ENCODE measurements at regions not wholly inside any gene's neighbourhood (a gene's known extent, or its start where the extent isn't known, plus 50 kb on each side); places are given as distances from the start of the nearest gene placed in this dataset.

- intact Hi-C loops (cut with DNase I): no loop called here
- Histone ChIP-seq H3K36me3 (no peaks in the 10 kb centered on the region), H3K27me3 (peaks cover 0 to 8% (median 0%) of the 10 kb centered on the region in 4 donors), H3K4me3 (no peak overlapping the region), H3K4me1 (no peaks in the 10 kb centered on the region), H3K9me3 (no peaks in the 10 kb centered on the region), H3K27ac (no peak overlapping the region)
- DNase-seq: no peak
- 75 to 85% methylated on average over 6 to 7 of the region's 7 CpGs for WGBS, 2 donors
- TF ChIP-seq POLR2A (IDR thresholded peaks at IDR 0.05) (no peak), CTCF (IDR thresholded peaks at IDR 0.05) (no peak)
Observed at GRCh38 chr4:77220828-77221613, 64.0 kb downstream of the CCNG2 start.

GRCh38 chr4:77225022-77225421 lies 68.0 kb downstream of the CCNG2 start:
- 27 to 28% methylated on average over 2 of the region's 2 CpGs for WGBS, 2 donors
- Histone ChIP-seq H3K36me3 (no peaks in the 10 kb centered on the region), H3K9me3 (peaks cover 0 to 14% (median 12%) of the 10 kb centered on the region in 3 donors), H3K4me3 (no peak overlapping the region), H3K27ac (no peak overlapping the region), H3K27me3 (peaks cover 0 to 8% (median 0%) of the 10 kb centered on the region in 4 donors), H3K4me1 (peaks cover 0 to 15% (median 0%) of the 10 kb centered on the region in 3 donors)
- TF ChIP-seq POLR2A (IDR thresholded peaks at IDR 0.05) (no peak), CTCF (IDR thresholded peaks at IDR 0.05) (no peak)
- intact Hi-C loops (cut with DNase I): no loop called here
- no peak for DNase-seq

DNA sequence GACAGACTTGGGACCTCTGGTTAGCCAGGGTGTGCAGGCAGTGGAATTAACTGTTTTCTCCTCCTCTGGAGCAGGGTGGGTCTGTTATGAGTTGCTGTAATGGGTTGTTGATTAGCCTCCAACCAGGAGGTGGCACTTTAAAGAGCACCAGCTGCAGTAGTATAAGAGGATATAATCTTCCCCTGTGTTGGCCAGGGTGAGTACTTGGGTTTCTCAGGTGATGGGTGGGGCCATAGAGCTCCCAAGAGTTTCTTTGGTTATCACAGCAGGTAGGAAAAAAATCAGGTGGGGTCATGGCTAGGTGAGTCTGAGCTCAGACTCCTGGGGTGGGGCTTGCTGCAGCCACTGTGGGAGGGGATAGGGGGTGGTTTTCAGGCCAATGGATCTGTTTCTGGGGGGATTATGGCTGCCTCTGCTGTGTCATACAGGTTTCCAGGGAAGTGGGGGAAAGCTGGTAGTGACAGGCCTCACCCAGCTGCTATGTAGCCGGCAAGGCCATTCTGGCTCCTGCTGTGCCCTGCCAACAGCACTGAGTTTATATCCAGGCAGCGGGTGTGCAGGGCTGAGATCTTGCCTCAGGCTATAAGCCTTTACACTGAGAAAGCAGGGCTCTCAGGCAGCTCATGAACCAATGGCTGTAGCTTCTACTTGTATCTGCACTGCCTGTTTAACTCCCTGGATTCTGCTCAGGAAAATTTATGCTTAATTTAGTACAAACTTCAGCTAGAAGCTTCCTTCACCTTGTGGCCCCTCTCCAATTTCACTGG lies 70.1 kb downstream of the CCNG2 start:
- WGBS, 2 donors: 20% methylated on average over 1 of the region's 2 CpGs; no CpG with 5 or more reads in 1 of the 2 donors

GRCh38 chr4:77229433-77229832 lies 72.4 kb downstream of the CCNG2 start:
- peaks cover 0 to 4% (median 0%) of the 10 kb centered on the region in 4 donors for H3K27me3 ChIP-seq
- H3K27ac ChIP-seq: no peak overlapping the region
- intact Hi-C loops (cut with DNase I): no loop called here
- no peaks in the 10 kb centered on the region for H3K36me3 ChIP-seq
- TF ChIP-seq CTCF (IDR thresholded peaks at IDR 0.05) (no peak), POLR2A (IDR thresholded peaks at IDR 0.05) (no peak)
- 46 to 63% methylated on average over 2 of the region's 2 CpGs for WGBS, 2 donors
- no peak overlapping the region for H3K4me3 ChIP-seq
- peaks cover 0 to 15% (median 0%) of the 10 kb centered on the region in 3 donors for H3K4me1 ChIP-seq
- DNase-seq: no peak
- H3K9me3 ChIP-seq: peaks cover 0 to 14% (median 12%) of the 10 kb centered on the region in 3 donors

More for the DNA sequence above, 70.1 kb downstream of the CCNG2 start:
- TF ChIP-seq CTCF (IDR thresholded peaks at IDR 0.05) (no peak), POLR2A (IDR thresholded peaks at IDR 0.05) (no peak)
- no peaks in the 10 kb centered on the region for H3K36me3 ChIP-seq
- DNase-seq: no peak
- intact Hi-C loops (cut with DNase I): no loop called here
- H3K9me3 ChIP-seq: peaks cover 0 to 14% (median 12%) of the 10 kb centered on the region in 3 donors
- peaks cover 0 to 15% (median 0%) of the 10 kb centered on the region in 3 donors for H3K4me1 ChIP-seq
- no peak overlapping the region for H3K4me3 ChIP-seq
- peaks cover 0 to 8% (median 0%) of the 10 kb centered on the region in 4 donors for H3K27me3 ChIP-seq
- H3K27ac ChIP-seq: peak overlapping the region in 1 of 4 donors; percentile 13

- TF ChIP-seq POLR2A (IDR thresholded peaks at IDR 0.05) (no peak), CTCF (IDR thresholded peaks at IDR 0.05) (no peak)
- no peak overlapping the region for H3K27ac ChIP-seq
- peaks cover 0 to 21% (median 0%) of the 10 kb centered on the region in 4 donors for H3K27me3 ChIP-seq
- 67 to 69% methylated on average over 4 of the region's 4 CpGs for WGBS, 2 donors
- intact Hi-C loops (cut with DNase I): no loop called here
- H3K9me3 ChIP-seq: peaks cover 0 to 7% (median 5%) of the 10 kb centered on the region in 3 donors
- no peak for DNase-seq
- peaks cover 0 to 6% (median 0%) of the 10 kb centered on the region in 3 donors for H3K4me1 ChIP-seq
- H3K36me3 ChIP-seq: no peaks in the 10 kb centered on the region
- H3K4me3 ChIP-seq: no peak overlapping the region
Observed at GRCh38 chr4:77232653-77233052, 75.6 kb downstream of the CCNG2 start.

Data from esophagus squamous epithelium (tissue), 5 donors.